AG09309 (cell line): ENCODE measurements at regions not wholly inside any gene's neighbourhood (a gene's known extent, or its start where the extent isn't known, plus 50 kb on each side); places are given as distances from the start of the nearest gene placed in this dataset.

Experiments used
- DNase-seq: peaks from one replicate; pipeline ENCODE4 v3.0.0-alpha.2; 2010; ENCODE audit warnings: low read depth
- H3K4me3 ChIP-seq: 2 replicates; pipeline ENCODE4 v1.5.1; 2011; ENCODE audit warnings: mild to moderate bottlenecking, low read depth, low read length, moderate library complexity; ENCODE audit not compliant: control insufficient read depth
- TF ChIP-seq, protein P1 (sequence below): IDR thresholded peaks from 2 replicates; pipeline ENCODE4 v1.5.1; 2011; ENCODE audit warnings: mild to moderate bottlenecking, low read depth, low read length, inconsistent platforms; ENCODE audit not compliant: insufficient read depth, control insufficient read depth; ENCODE audit errors: missing control alignments

DNA sequence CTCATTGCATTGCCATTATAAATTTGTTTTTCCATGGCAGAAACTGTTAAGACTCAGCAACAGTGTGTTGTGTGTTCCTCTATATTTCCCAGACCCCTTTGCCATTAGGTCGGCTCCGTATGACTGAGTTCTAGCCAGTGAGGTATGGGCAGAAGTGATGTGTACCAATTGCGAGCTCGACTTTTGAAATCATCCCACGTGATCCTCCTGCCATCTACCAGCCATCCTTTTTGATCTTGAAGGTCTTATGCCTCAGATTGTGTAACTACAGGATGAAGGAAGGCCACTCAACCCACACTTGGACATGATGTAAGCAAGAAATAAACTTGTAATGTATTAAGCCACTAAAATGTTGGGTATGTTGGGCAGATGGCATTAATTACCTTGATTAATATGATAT, 562.3 kb downstream of the PDCD6IP start:
- no peak overlapping the region for H3K4me3 ChIP-seq
- TF ChIP-seq, protein P1, sequence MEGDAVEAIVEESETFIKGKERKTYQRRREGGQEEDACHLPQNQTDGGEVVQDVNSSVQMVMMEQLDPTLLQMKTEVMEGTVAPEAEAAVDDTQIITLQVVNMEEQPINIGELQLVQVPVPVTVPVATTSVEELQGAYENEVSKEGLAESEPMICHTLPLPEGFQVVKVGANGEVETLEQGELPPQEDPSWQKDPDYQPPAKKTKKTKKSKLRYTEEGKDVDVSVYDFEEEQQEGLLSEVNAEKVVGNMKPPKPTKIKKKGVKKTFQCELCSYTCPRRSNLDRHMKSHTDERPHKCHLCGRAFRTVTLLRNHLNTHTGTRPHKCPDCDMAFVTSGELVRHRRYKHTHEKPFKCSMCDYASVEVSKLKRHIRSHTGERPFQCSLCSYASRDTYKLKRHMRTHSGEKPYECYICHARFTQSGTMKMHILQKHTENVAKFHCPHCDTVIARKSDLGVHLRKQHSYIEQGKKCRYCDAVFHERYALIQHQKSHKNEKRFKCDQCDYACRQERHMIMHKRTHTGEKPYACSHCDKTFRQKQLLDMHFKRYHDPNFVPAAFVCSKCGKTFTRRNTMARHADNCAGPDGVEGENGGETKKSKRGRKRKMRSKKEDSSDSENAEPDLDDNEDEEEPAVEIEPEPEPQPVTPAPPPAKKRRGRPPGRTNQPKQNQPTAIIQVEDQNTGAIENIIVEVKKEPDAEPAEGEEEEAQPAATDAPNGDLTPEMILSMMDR, result no peak
- DNase-seq, result no peak

DNA sequence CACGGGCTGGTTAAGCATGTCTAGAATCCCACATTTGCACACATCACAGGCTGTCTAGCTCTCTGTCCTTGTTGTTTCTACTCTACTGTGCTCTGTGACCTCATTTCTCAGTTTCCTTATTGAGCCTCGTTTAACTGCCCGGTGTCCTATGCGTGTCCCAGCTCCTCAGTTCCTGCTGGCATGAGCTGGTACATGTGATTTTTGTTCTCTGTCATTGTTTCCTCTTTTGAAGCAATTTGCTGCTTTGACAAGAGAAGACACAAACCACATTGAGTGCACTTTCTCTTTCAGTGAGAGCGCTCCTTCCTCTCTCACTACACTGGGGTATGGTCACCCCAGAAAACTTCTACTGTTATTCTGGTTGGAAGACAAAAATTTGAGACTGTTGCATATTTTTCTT, 563.5 kb downstream of the PDCD6IP start:
- no peak for DNase-seq
- TF ChIP-seq, protein P1, result no peak
- no peak overlapping the region for H3K4me3 ChIP-seq

DNA sequence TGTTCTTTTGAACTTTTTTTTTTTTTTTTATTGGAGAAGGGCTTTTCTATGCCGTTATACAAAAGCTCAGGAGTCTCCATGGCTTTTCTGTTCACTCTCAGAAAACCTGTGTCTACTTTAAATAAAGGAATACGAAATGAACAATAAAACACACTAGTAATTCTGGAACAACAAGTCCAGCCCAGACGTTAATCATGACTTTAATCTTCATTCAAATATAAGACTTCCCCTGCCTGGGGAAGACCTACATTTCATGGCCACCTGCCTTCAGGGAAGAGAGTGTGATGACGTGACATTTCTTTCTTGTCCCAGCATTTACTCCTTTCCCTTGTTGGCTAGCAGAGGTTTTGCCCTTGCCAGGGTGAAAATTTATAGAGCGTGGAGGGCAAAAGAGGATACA, 564.5 kb downstream of the PDCD6IP start:
- no peak for DNase-seq
- TF ChIP-seq, protein P1, result no peak
- H3K4me3 ChIP-seq, result no peak overlapping the region

DNA sequence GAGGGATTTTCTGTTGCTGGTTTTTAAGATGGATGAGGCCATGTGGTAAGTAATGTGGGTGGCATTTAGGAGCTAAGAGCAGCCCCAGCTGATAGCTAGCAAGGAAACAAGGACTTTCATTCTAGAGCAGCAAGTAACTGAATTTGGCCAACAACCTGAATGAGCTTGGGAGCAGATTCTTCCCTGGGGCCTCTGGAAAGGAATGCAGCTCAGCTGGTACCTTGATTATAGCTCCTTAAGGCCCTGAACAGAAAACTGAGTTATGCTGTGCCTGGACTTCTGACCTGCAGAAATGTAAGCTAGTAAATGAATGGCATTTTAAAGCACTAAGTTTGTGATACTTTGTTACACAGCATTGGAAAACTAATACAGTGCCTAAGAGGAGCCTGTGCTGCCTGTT, 565.5 kb downstream of the PDCD6IP start:
- TF ChIP-seq, protein P1, result no peak
- H3K4me3 ChIP-seq, result no peak overlapping the region

DNA sequence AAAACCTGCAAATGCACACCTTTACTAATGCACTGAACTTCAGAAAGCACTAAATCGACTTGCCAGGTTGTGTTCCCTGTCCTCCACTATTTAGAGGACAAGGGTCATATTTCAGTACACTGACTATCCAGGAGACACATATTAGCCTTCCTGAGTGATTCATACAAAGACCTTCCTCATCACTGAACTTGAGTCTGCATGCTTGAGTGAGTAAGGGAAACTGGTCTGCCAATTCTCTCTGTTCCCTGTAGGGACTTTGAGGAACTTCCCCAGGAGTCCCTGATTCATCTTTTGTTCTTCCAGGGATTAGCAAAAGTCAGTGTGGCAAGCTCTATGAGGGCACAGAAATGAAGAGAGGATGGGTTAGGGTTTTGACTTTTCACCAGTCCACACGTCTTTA, 565.9 kb downstream of the PDCD6IP start:
- no peak for DNase-seq
- TF ChIP-seq, protein P1, result no peak
- H3K4me3 ChIP-seq, result no peak overlapping the region

More for the DNA sequence above, 565.5 kb downstream of the PDCD6IP start:
- DNase-seq, result no peak

DNA sequence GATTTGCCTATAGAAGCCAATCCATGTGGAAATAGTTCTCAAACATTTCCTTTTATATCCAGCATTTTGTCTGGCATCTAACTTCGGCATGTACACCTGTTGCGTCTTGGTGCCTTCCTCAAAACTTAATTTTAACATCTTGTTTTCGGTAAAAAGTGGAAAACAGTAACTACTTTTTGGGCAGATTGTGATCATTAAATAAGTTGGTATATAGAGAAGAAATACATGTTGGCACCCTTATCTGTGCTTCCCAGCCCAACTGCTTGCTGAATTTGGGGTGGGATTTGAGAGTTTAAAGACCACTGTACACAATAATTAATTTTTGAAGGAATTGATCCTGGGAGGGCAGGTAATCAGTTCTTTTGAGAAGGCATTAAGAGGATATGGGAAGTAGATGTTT, 566.8 kb downstream of the PDCD6IP start:
- TF ChIP-seq, protein P1, result no peak
- no peak for DNase-seq
- no peak overlapping the region for H3K4me3 ChIP-seq

DNA sequence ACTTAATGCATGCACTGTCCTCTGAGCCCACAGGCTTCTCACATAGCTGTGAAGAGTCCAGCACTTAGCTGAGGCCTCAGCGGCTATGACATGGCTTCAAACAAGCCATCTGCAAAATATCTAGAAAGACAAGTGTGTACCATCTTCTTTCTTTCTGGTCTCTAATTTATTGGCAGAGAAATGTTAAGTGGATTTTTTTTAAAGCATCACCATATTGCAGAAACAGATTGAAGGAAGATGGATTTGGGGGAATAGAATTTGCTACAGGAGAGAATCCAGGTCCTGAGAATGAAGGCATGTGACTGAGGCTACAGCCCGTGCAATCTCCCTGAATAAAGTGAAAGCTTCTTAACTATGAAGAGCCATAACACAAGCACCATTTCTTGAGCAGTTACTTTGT, 567.3 kb downstream of the PDCD6IP start:
- H3K4me3 ChIP-seq, result no peak overlapping the region
- no peak for DNase-seq
- TF ChIP-seq, protein P1, result no peak
